Nephron (organoid): ENCODE measurements at regions not wholly inside any gene's neighbourhood (a gene's known extent, or its start where the extent isn't known, plus 50 kb on each side); places are given as distances from the start of the nearest gene placed in this dataset.

ENCODE experiments used
- H3K27ac Mint-ChIP-seq, 3 experiments: 2 replicates each; pipeline ENCODE4 v1.8.0; 2020; ENCODE audit warnings: mixed read lengths in 3 of 3, mild to moderate bottlenecking in 2 of 3, moderate library complexity in 1 of 3
- H3K27me3 Mint-ChIP-seq: 2 replicates; pipeline ENCODE4 v1.8.0; 2021; ENCODE audit warnings: low read depth, mild to moderate bottlenecking, moderate library complexity, mixed read lengths
- H3K36me3 Mint-ChIP-seq: 2 replicates; pipeline ENCODE4 v1.8.0; 2020; ENCODE audit warnings: low read depth, mixed read lengths
- H3K4me1 Mint-ChIP-seq: 2 replicates; pipeline ENCODE4 v1.8.0; 2020; ENCODE audit warnings: mixed read lengths
- H3K4me3 Mint-ChIP-seq, 3 experiments: 2 replicates each; pipeline ENCODE4 v1.8.0; 2020; ENCODE audit warnings: mild to moderate bottlenecking in 3 of 3, mixed read lengths in 3 of 3, moderate library complexity in 2 of 3
- H3K9me3 Mint-ChIP-seq: 2 replicates; pipeline ENCODE4 v1.8.0; 2020; ENCODE audit warnings: mixed read lengths
- TF ChIP-seq, protein P1 (sequence below), 3 experiments: fragments of 200-600 bp; sonication (generic); IDR thresholded peaks; one replicate each; pipeline ENCODE4 v1.5.0; 2021; ENCODE audit warnings: antibody characterized with exemption in 3 of 3; ENCODE audit not compliant: unreplicated experiment in 3 of 3

DNA sequence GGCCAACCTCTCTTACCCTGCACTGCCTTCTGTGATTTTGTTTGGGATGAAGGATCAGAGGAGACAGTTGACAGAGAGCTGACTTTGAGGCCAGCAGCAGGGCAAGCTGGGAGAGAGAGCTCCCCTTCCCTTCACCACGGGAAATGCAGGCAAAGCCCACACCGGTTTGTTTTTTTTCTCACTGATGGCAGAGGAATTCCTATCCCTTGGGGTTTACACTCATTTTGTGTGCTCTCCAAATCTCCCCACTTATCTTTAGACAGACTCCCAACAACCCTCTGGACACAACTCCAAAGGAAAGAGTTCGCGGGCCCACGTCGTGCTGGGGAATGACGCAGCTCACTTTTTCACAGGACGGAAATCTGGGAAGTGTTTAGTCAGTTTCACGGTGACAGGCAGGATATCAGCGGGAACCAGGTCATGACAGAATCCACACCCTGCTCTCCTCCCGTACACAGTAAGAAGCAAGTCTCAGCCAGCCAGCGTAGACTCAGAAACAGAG, 68.3 kb upstream of the FAM171A1 start:
- Mint-ChIP-seq H3K4me1 (peaks cover 37% of the 10 kb centered on the region), H3K36me3 (no peaks in the 10 kb centered on the region), H3K9me3 (no peaks in the 10 kb centered on the region)

DNA sequence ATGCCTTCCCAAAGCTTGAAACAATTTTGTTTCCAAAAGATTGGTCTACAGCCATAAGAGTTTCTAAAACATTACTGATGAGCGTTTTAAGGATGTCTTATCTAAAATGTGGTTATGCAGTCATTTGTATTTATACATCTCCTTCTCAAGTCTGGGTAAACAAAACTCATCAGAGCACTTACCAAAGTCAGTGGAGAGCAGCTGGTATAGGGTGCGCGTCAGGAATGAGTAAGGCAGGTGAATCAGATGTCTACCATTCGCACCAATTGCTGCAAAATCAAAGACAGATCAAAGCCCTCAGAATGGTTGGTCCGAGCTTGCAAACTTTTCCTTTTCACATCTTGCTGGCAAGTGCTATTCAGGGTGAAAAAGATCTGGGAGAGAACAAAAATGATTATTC, 65.6 kb upstream of the FAM171A1 start:
- Mint-ChIP-seq H3K27ac (peak overlapping the region in 2 of 3 experiments; percentile 49 to 58), H3K4me3 (no peak overlapping the region), H3K36me3 (no peaks in the 10 kb centered on the region), H3K27me3 (no peaks in the 10 kb centered on the region), H3K9me3 (no peaks in the 10 kb centered on the region), H3K4me1 (peaks cover 43% of the 10 kb centered on the region)
- TF ChIP-seq, protein P1, sequence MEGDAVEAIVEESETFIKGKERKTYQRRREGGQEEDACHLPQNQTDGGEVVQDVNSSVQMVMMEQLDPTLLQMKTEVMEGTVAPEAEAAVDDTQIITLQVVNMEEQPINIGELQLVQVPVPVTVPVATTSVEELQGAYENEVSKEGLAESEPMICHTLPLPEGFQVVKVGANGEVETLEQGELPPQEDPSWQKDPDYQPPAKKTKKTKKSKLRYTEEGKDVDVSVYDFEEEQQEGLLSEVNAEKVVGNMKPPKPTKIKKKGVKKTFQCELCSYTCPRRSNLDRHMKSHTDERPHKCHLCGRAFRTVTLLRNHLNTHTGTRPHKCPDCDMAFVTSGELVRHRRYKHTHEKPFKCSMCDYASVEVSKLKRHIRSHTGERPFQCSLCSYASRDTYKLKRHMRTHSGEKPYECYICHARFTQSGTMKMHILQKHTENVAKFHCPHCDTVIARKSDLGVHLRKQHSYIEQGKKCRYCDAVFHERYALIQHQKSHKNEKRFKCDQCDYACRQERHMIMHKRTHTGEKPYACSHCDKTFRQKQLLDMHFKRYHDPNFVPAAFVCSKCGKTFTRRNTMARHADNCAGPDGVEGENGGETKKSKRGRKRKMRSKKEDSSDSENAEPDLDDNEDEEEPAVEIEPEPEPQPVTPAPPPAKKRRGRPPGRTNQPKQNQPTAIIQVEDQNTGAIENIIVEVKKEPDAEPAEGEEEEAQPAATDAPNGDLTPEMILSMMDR (IDR thresholded peaks at IDR 0.05; ENCODE audit: unreplicated experiment in 3 of 3): no peak

More for the DNA sequence above, 68.3 kb upstream of the FAM171A1 start:
- TF ChIP-seq, protein P1 (IDR thresholded peaks at IDR 0.05; ENCODE audit: unreplicated experiment in 3 of 3): peak; percentile 64 to 65 (median 64)
- peaks cover 1% of the 10 kb centered on the region for H3K27me3 Mint-ChIP-seq
- peak overlapping the region; percentile 81 to 90 (median 89) for H3K27ac Mint-ChIP-seq
- H3K4me3 Mint-ChIP-seq: peak overlapping the region; percentile 58 to 71 (median 67)

DNA sequence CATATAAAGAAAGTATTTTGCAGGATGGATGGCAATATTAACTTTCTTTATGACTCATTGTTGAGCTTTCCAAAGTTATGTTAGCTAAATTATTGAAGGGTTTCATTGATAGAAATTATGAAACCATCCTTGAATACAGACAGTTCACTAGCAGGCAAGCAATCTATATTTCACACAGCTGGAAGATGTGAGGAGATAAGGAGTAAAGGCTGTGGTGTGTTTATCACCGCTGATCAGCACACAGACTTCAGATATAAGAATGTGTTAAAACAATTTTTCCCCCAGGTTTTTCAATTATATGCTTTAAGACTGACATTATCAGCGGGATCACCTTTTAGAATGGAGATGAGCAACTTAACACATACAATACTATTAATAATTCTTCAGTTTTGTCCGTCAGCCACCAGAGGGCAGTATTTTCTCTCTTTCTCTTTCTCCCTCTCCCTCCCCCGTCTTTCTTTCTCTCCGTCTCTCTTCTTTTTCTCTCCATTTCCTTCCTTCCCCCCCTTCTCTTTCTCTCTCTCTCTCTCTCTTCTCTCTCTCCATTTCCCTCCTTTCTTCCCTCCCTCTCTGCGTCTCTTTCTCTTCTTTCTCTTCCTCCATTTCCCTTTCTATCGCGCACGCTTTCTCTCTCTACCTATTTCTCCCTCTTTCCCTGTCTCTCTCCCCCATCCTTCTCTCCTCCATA, 62.9 kb upstream of the FAM171A1 start:
- Mint-ChIP-seq H3K9me3 (no peaks in the 10 kb centered on the region), H3K4me3 (peak overlapping the region; percentile 76 to 81 (median 80)), H3K36me3 (no peaks in the 10 kb centered on the region), H3K27me3 (no peaks in the 10 kb centered on the region), H3K27ac (peak overlapping the region; percentile 17 to 83 (median 65)), H3K4me1 (peaks cover 35% of the 10 kb centered on the region)
- TF ChIP-seq, protein P1 (IDR thresholded peaks at IDR 0.05; ENCODE audit: unreplicated experiment in 3 of 3): peak; percentile 75 to 84 (median 78)

DNA sequence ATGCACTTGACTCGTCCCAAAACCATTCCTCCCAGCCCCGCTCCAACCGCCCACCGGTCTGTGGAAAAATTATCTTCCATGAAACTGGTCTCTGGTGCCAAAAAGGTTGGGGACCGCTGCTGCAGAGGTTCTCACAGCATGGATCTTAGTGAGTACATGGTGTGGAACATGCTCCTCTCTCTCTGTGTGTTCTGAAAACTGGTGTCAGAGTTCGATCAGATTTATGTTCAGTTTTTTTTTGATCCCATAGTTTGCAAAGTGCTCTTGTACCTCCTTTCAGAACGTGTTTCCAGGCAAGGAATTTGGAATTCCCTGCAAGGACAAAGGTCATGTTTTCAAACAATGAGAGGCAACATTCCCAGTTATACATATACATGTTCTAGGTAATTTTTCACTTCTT, 61.2 kb upstream of the FAM171A1 start:
- Mint-ChIP-seq H3K4me3 (no peak overlapping the region), H3K27me3 (no peaks in the 10 kb centered on the region), H3K27ac (peak overlapping the region; percentile 35 to 82 (median 56)), H3K4me1 (peaks cover 31% of the 10 kb centered on the region), H3K36me3 (no peaks in the 10 kb centered on the region), H3K9me3 (no peaks in the 10 kb centered on the region)
- TF ChIP-seq, protein P1 (IDR thresholded peaks at IDR 0.05; ENCODE audit: unreplicated experiment in 3 of 3): no peak

DNA sequence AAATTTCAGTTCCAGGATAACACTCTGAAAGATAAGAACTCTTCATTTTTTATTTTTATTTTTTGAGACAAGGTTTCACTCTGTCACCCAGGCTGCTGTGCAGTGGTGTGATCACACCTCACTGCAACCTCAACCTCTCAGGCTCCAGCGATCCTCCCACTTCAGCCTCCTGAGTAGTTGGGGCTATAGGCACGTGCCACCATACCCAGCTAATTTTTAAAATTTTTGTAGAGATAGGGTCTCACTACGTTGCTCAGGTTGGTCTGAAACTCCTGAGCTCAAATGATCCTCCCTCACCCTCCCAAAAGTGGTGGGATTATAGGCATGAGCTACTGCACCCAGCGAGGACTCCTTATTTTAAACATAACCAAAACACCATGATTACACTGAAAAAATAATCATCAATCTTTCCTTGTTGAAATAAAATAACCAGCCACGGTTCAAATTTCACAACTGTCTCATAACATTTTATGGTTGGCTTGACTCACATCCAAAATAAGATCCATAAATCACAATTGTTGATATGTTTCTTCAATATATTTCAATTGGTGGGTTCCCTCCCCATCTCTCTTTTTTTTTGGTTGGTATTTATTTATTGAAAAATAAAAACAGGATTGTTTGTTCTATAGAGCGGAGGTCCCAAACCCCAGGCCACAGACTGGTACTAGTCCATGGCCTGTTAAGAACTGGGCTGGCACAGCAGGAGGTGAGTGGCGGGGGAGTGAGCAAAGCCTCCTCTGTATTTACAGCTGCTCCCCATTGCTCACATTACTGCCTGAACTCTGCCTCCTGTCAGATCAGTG, 60.1 kb upstream of the FAM171A1 start:
- Mint-ChIP-seq H3K4me3 (no peak overlapping the region), H3K36me3 (no peaks in the 10 kb centered on the region), H3K27me3 (no peaks in the 10 kb centered on the region), H3K4me1 (peaks cover 23% of the 10 kb centered on the region), H3K27ac (peak overlapping the region in 1 of 3 experiments; percentile 23), H3K9me3 (no peaks in the 10 kb centered on the region)
- TF ChIP-seq, protein P1 (IDR thresholded peaks at IDR 0.05; ENCODE audit: unreplicated experiment in 3 of 3): no peak
